Sigmoid colon (tissue), 6 donors: ENCODE measurements at regions not wholly inside any gene's neighbourhood (a gene's known extent, or its start where the extent isn't known, plus 50 kb on each side); places are given as distances from the start of the nearest gene placed in this dataset.

ENCODE experiments used
- DNase-seq: peaks from one replicate; pipeline ENCODE4 v3.0.0-alpha.2; 2019
- H3K27ac ChIP-seq, 4 donors: fragments of 200-600 bp; sonication (generic); one replicate each; pipeline ENCODE4 v1.5.1; 2016 to 2019; ENCODE audit warnings: mild to moderate bottlenecking in 1 of 4
- H3K27me3 ChIP-seq, 3 donors: fragments of 200-600 bp; sonication (generic); one replicate each; pipeline ENCODE4 v1.5.1; 2019; ENCODE audit warnings: mild to moderate bottlenecking in 1 of 3
- H3K36me3 ChIP-seq, 4 donors: fragments of 200-600 bp; sonication (generic); one replicate each; pipeline ENCODE4 v1.5.1; 2016 to 2019
- H3K4me1 ChIP-seq, 4 donors: fragments of 200-600 bp; sonication (generic); one replicate each; pipeline ENCODE4 v1.5.1; 2017 to 2019
- H3K4me3 ChIP-seq, 4 donors: fragments of 200-600 bp; sonication (generic); one replicate each; pipeline ENCODE4 v1.5.1; 2017 to 2019; ENCODE audit warnings: mild to moderate bottlenecking in 2 of 4, moderate library complexity in 1 of 4
- H3K9me3 ChIP-seq, 4 donors: fragments of 200-600 bp in 3 of 4; sonication (generic) in 3 of 4; one replicate each; pipeline versions ENCODE4 v1.5.1 to v1.6.1; 2013 to 2019
- CTCF ChIP-seq, 4 experiments: fragments of 450-650 bp in 3 of 4; fragments of 200-600 bp in 1 of 4; IDR thresholded peaks; one replicate each; pipeline ENCODE4 v1.5.1; 2016 to 2019; ENCODE audit warnings: antibody characterized with exemption in 4 of 4, mild to moderate bottlenecking in 3 of 4, moderate library complexity in 2 of 4
- EP300 ChIP-seq, 4 donors: sonication (generic); formaldehyde crosslinking; IDR thresholded peaks; one replicate each; pipeline ENCODE4 v1.6.1; 2017; ENCODE audit warnings: antibody characterized with exemption in 4 of 4
- POLR2A ChIP-seq, 2 donors: fragments of 450-650 bp; IDR thresholded peaks; one replicate each; pipeline ENCODE4 v1.6.1; 2016; ENCODE audit warnings: antibody characterized with exemption in 2 of 2, mild to moderate bottlenecking in 2 of 2, moderate library complexity in 2 of 2
- POLR2AphosphoS5 ChIP-seq, 4 donors: sonication (generic); formaldehyde crosslinking; IDR thresholded peaks; one replicate each; pipeline ENCODE4 v1.6.1; 2017; ENCODE audit warnings: antibody characterized with exemption in 4 of 4
- WGBS, 2 donors: extraction: QIAGEN DNeasy Blood & Tissue Kit; methylation state at CpG; one replicate each; pipeline ENCODE4 v1.1.7; 2013; 5-methylcytosine and 5-hydroxymethylcytosine counted together
- intact Hi-C: fragments of 100-400 bp; cut with DNase I; formaldehyde crosslinking; loops from one replicate; pipeline ENCODE4 v1.15.1; 2023
- donor health status: healthy with polysubstance abuse.
- donor health status: healthy.

- no peak overlapping the region for H3K4me3 ChIP-seq
- intact Hi-C loops = no loop called here
- no peak for TF ChIP-seq CTCF (IDR thresholded peaks at IDR 0.05)
- no peak for TF ChIP-seq EP300 (IDR thresholded peaks at IDR 0.05)
- no peak for TF ChIP-seq POLR2A (IDR thresholded peaks at IDR 0.05)
- no peak for TF ChIP-seq POLR2AphosphoS5 (IDR thresholded peaks at IDR 0.05)
- no peaks in the 10 kb centered on the region for H3K36me3 ChIP-seq
- no peaks in the 10 kb centered on the region for H3K27me3 ChIP-seq
- 84 to 85% methylated on average over 1 of the region's 1 CpG for WGBS, 2 donors
- no peaks in the 10 kb centered on the region for H3K9me3 ChIP-seq
- DNase-seq = no peak
- H3K4me1 ChIP-seq = no peaks in the 10 kb centered on the region
- H3K27ac ChIP-seq = no peak overlapping the region
These were observed 656.0 kb upstream of the KIF2B start for GRCh38 chr17:53166731-53167130.

GRCh38 chr17:53150101-53150698 is 672.5 kb upstream of the KIF2B start:
- no peak for TF ChIP-seq POLR2A (IDR thresholded peaks at IDR 0.05)
- TF ChIP-seq EP300 (IDR thresholded peaks at IDR 0.05) = no peak
- Histone ChIP-seq H3K36me3 (no peaks in the 10 kb centered on the region), H3K27me3 (no peaks in the 10 kb centered on the region), H3K9me3 (no peaks in the 10 kb centered on the region), H3K4me3 (no peak overlapping the region), H3K27ac (no peak overlapping the region), H3K4me1 (no peaks in the 10 kb centered on the region)
- DNase-seq = no peak
- WGBS, 2 donors = 72 to 78% methylated on average over 2 of the region's 2 CpGs
- intact Hi-C loops = no loop called here

GRCh38 chr17:53149316-53149715 is 673.4 kb upstream of the KIF2B start:
- Histone ChIP-seq H3K36me3 (no peaks in the 10 kb centered on the region), H3K27ac (no peak overlapping the region), H3K4me3 (no peak overlapping the region), H3K4me1 (no peaks in the 10 kb centered on the region), H3K27me3 (no peaks in the 10 kb centered on the region), H3K9me3 (no peaks in the 10 kb centered on the region)
- 89 to 90% methylated on average over 3 of the region's 3 CpGs for WGBS, 2 donors
- no peak for DNase-seq
- no peak for TF ChIP-seq EP300 (IDR thresholded peaks at IDR 0.05)
- TF ChIP-seq POLR2AphosphoS5 (IDR thresholded peaks at IDR 0.05) = no peak
- TF ChIP-seq CTCF (IDR thresholded peaks at IDR 0.05) = no peak
- no peak for TF ChIP-seq POLR2A (IDR thresholded peaks at IDR 0.05)
- intact Hi-C loops = no loop called here

- no peaks in the 10 kb centered on the region for H3K36me3 ChIP-seq
- H3K27me3 ChIP-seq = no peaks in the 10 kb centered on the region
- no peaks in the 10 kb centered on the region for H3K9me3 ChIP-seq
- H3K4me1 ChIP-seq = no peaks in the 10 kb centered on the region
- H3K4me3 ChIP-seq = no peak overlapping the region
- H3K27ac ChIP-seq = no peak overlapping the region
- intact Hi-C loops = no loop called here
- WGBS, 2 donors = 72 to 83% methylated on average over 1 of the region's 1 CpG
- TF ChIP-seq EP300 (IDR thresholded peaks at IDR 0.05) (no peak), CTCF (IDR thresholded peaks at IDR 0.05) (no peak), POLR2A (IDR thresholded peaks at IDR 0.05) (no peak), POLR2AphosphoS5 (IDR thresholded peaks at IDR 0.05) (no peak)
- no peak for DNase-seq
These were observed 674.7 kb upstream of the KIF2B start for GRCh38 chr17:53148058-53148457.

- intact Hi-C loops = no loop called here
- 15 to 33% methylated on average over 3 of the region's 3 CpGs for WGBS, 2 donors
These were observed 679.8 kb upstream of the KIF2B start for GRCh38 chr17:53142890-53143289.

More at GRCh38 chr17:53142890-53143289, 679.8 kb upstream of the KIF2B start:
- no peaks in the 10 kb centered on the region for H3K36me3 ChIP-seq
- TF ChIP-seq CTCF (IDR thresholded peaks at IDR 0.05) (no peak), POLR2A (IDR thresholded peaks at IDR 0.05) (no peak), POLR2AphosphoS5 (IDR thresholded peaks at IDR 0.05) (no peak), EP300 (IDR thresholded peaks at IDR 0.05) (no peak)
- no peak overlapping the region for H3K27ac ChIP-seq
- H3K27me3 ChIP-seq = no peaks in the 10 kb centered on the region
- DNase-seq = no peak
- no peaks in the 10 kb centered on the region for H3K4me1 ChIP-seq
- H3K4me3 ChIP-seq = no peak overlapping the region
- H3K9me3 ChIP-seq = no peaks in the 10 kb centered on the region
